GM18502 (cell line): ENCODE measurements at regions not wholly inside any gene's neighbourhood (a gene's known extent, or its start where the extent isn't known, plus 50 kb on each side); places are given as distances from the start of the nearest gene placed in this dataset.

Experiments used
- ATAC-seq: cut with Tn5 transposase; IDR thresholded peaks from one replicate; pipeline ENCODE4 v1.9.1; 2021; ENCODE audit warnings: mild to moderate bottlenecking; ENCODE audit not compliant: unreplicated experiment, poor library complexity

GRCh38 chr13:34571716-34572115 lies 370.4 kb upstream of the NBEA start:
- ATAC-seq: no peak

- no peak for ATAC-seq
Observed at GRCh38 chr13:34577051-34577450, 365.0 kb upstream of the NBEA start.

GRCh38 chr13:34578471-34578870 lies 363.6 kb upstream of the NBEA start:
- no peak for ATAC-seq

- ATAC-seq: no peak
Observed at GRCh38 chr13:34578917-34579316, 363.2 kb upstream of the NBEA start.

- no peak for ATAC-seq
Observed at GRCh38 chr13:34583181-34583580, 358.9 kb upstream of the NBEA start.

GRCh38 chr13:34587576-34587975 lies 354.5 kb upstream of the NBEA start:
- ATAC-seq: no peak

- no peak for ATAC-seq
Observed at GRCh38 chr13:34588362-34588761, 353.7 kb upstream of the NBEA start.

- ATAC-seq: no peak
Observed at GRCh38 chr13:34589581-34589980, 352.5 kb upstream of the NBEA start.

- ATAC-seq: no peak
Observed at GRCh38 chr13:34591129-34591528, 350.9 kb upstream of the NBEA start.

- ATAC-seq: no peak
Observed at GRCh38 chr13:34591900-34592529, 350.1 kb upstream of the NBEA start.

GRCh38 chr13:34593658-34594057 lies 348.4 kb upstream of the NBEA start:
- ATAC-seq: no peak

GRCh38 chr13:34594507-34594906 lies 347.6 kb upstream of the NBEA start:
- no peak for ATAC-seq

GRCh38 chr13:34608331-34608730 lies 333.7 kb upstream of the NBEA start:
- no peak for ATAC-seq

- no peak for ATAC-seq
Observed at GRCh38 chr13:34611671-34612070, 330.4 kb upstream of the NBEA start.

GRCh38 chr13:34617473-34618083 lies 324.5 kb upstream of the NBEA start:
- ATAC-seq: no peak

GRCh38 chr13:34618654-34619053 lies 323.4 kb upstream of the NBEA start:
- no peak for ATAC-seq

GRCh38 chr13:34619326-34619725 lies 322.7 kb upstream of the NBEA start:
- no peak for ATAC-seq

GRCh38 chr13:34620074-34620850 lies 321.8 kb upstream of the NBEA start:
- ATAC-seq: no peak

- no peak for ATAC-seq
Observed at GRCh38 chr13:34620862-34621261, 321.2 kb upstream of the NBEA start.

- ATAC-seq: no peak
Observed at GRCh38 chr13:34623331-34623730, 318.7 kb upstream of the NBEA start.

GRCh38 chr13:34627509-34628208 lies 314.4 kb upstream of the NBEA start:
- ATAC-seq: no peak
